ENCODE measurements at regions not wholly inside any gene's neighbourhood (a gene's known extent, or its start where the extent isn't known, plus 50 kb on each side); places are given as distances from the start of the nearest gene placed in this dataset.

GRCh38 chr1:55951291-55951690 is 628.1 kb downstream of the PLPP3 start:
- no peak for DNase-seq
- intact Hi-C loops (cut with DNase I), result no loop called here

GRCh38 chr1:55947446-55947845 is 631.9 kb downstream of the PLPP3 start:
- intact Hi-C loops (cut with DNase I), result no loop called here
- no peak for DNase-seq

GRCh38 chr1:55943721-55944435 is 635.5 kb downstream of the PLPP3 start:
- intact Hi-C loops (cut with DNase I), result no loop called here

GRCh38 chr1:55943012-55943411 is 636.4 kb downstream of the PLPP3 start:
- intact Hi-C loops (cut with DNase I), result no loop called here
- no peak for DNase-seq

More at GRCh38 chr1:55943721-55944435, 635.5 kb downstream of the PLPP3 start:
- no peak for DNase-seq

- intact Hi-C loops (cut with DNase I), result no loop called here
- no peak for DNase-seq
These were observed 639.5 kb downstream of the PLPP3 start for GRCh38 chr1:55939866-55940265.

- intact Hi-C loops (cut with DNase I), result no loop called here
- DNase-seq, result no peak
These were observed 640.5 kb downstream of the PLPP3 start for GRCh38 chr1:55938861-55939260.

GRCh38 chr1:55938376-55938850 is 641.0 kb downstream of the PLPP3 start:
- DNase-seq, result peak in 1 of 42 donors; percentile 17
- intact Hi-C loops (cut with DNase I), result no loop called here

GRCh38 chr1:55937840-55938375 is 641.5 kb downstream of the PLPP3 start:
- intact Hi-C loops (cut with DNase I), result no loop called here
- no peak for DNase-seq

GRCh38 chr1:55935236-55935635 is 644.1 kb downstream of the PLPP3 start:
- no peak for DNase-seq
- intact Hi-C loops (cut with DNase I), result no loop called here

- DNase-seq, result no peak
- intact Hi-C loops (cut with DNase I), result no loop called here
These were observed 647.0 kb downstream of the PLPP3 start for GRCh38 chr1:55932402-55932801.

GRCh38 chr1:55931081-55931940 is 648.1 kb downstream of the PLPP3 start:
- intact Hi-C loops (cut with DNase I), result no loop called here
- no peak for DNase-seq

- intact Hi-C loops (cut with DNase I), result no loop called here
- DNase-seq, result no peak
These were observed 649.7 kb downstream of the PLPP3 start for GRCh38 chr1:55929652-55930051.

GRCh38 chr1:55928576-55928975 is 650.8 kb downstream of the PLPP3 start:
- DNase-seq, result no peak
- intact Hi-C loops (cut with DNase I), result no loop called here

- no peak for DNase-seq
- intact Hi-C loops (cut with DNase I), result no loop called here
These were observed 651.6 kb downstream of the PLPP3 start for GRCh38 chr1:55927702-55928290.

GRCh38 chr1:55926906-55927471 is 652.4 kb downstream of the PLPP3 start:
- no peak for DNase-seq
- intact Hi-C loops (cut with DNase I), result no loop called here

- intact Hi-C loops (cut with DNase I), result no loop called here
- no peak for DNase-seq
These were observed 662.5 kb downstream of the PLPP3 start for GRCh38 chr1:55916907-55917306.

GRCh38 chr1:55916481-55916880 is 662.9 kb downstream of the PLPP3 start:
- no peak for DNase-seq
- intact Hi-C loops (cut with DNase I), result no loop called here

GRCh38 chr1:55913565-55913964 is 665.8 kb downstream of the PLPP3 start:
- no peak for DNase-seq
- intact Hi-C loops (cut with DNase I), result no loop called here

GRCh38 chr1:55912438-55912837 is 666.9 kb downstream of the PLPP3 start:
- intact Hi-C loops (cut with DNase I), result no loop called here
- DNase-seq, result no peak
